Neural crest cell (in vitro differentiated cells): ENCODE measurements at regions not wholly inside any gene's neighbourhood (a gene's known extent, or its start where the extent isn't known, plus 50 kb on each side); places are given as distances from the start of the nearest gene placed in this dataset.
A peak's percentile ranks its signal among the peaks of the same experiment; 100 is the strongest.

Experiments used
- DNase-seq: peaks from one replicate; pipeline ENCODE4 v3.0.0; 2021; ENCODE audit warnings: low read depth, mixed read lengths, low spot score
- H3K27ac Mint-ChIP-seq: one replicate; pipeline ENCODE4 v1.8.0; 2021; ENCODE audit warnings: mild to moderate bottlenecking, mixed read lengths; ENCODE audit not compliant: unreplicated experiment
- H3K27me3 Mint-ChIP-seq: 2 replicates; pipeline ENCODE4 v1.8.0; 2021; ENCODE audit warnings: low read depth, mild to moderate bottlenecking, mixed read lengths
- H3K36me3 Mint-ChIP-seq: 2 replicates; pipeline ENCODE4 v1.8.0; 2021; ENCODE audit warnings: low read depth, mild to moderate bottlenecking, mixed read lengths
- H3K4me1 Mint-ChIP-seq: 2 replicates; pipeline ENCODE4 v1.8.0; 2021; ENCODE audit warnings: mixed read lengths
- H3K4me3 Mint-ChIP-seq: one replicate; pipeline ENCODE4 v1.8.0; 2021; ENCODE audit warnings: mild to moderate bottlenecking, mixed read lengths
- H3K9me3 Mint-ChIP-seq: 2 replicates; pipeline ENCODE4 v1.8.0; 2021; ENCODE audit warnings: mixed read lengths
- CTCF ChIP-seq: fragments of 200-600 bp; sonication (generic); conservative IDR thresholded peaks from 2 replicates; pipeline ENCODE4 v1.5.0; 2021; ENCODE audit warnings: antibody characterized with exemption, mild to moderate bottlenecking

DNA sequence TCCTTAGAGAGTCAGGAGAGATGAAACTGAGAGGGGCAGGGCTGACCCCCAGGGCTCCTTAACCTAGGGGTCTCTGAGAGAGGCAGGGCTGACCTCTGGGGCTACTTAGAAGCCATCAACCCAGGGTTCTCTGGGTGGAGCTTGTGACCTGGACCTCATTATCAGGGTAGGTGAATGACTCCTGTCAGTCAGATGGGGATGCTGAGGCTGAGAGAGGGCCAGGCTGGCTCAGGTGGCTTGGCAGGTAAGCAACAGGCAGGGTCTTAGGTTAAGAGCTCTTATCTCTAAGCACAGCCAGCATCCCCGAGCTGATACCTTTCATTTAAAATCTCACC, 160.9 kb downstream of the PTPRU start:
- no peak for TF ChIP-seq CTCF
- Mint-ChIP-seq H3K36me3 (no peaks in the 10 kb centered on the region), H3K27ac (no peak overlapping the region), H3K4me3 (no peak overlapping the region), H3K9me3 (peaks cover 3% of the 10 kb centered on the region), H3K27me3 (peaks cover 10% of the 10 kb centered on the region), H3K4me1 (peaks cover 9% of the 10 kb centered on the region)
- DNase-seq, result no peak

GRCh38 chr1:29396438-29397255, 160.3 kb downstream of the PTPRU start:
- H3K9me3 Mint-ChIP-seq, result peaks cover 3% of the 10 kb centered on the region
- H3K27ac Mint-ChIP-seq, result no peak overlapping the region
- H3K36me3 Mint-ChIP-seq, result no peaks in the 10 kb centered on the region
- peak; percentile 26 for TF ChIP-seq CTCF
- no peak overlapping the region for H3K4me3 Mint-ChIP-seq
- peaks cover 9% of the 10 kb centered on the region for H3K27me3 Mint-ChIP-seq
- no peak for DNase-seq
- peaks cover 9% of the 10 kb centered on the region for H3K4me1 Mint-ChIP-seq

- H3K27ac Mint-ChIP-seq, result no peak overlapping the region
- H3K9me3 Mint-ChIP-seq, result peaks cover 3% of the 10 kb centered on the region
- no peaks in the 10 kb centered on the region for H3K36me3 Mint-ChIP-seq
- H3K27me3 Mint-ChIP-seq, result peaks cover 4% of the 10 kb centered on the region
- no peak overlapping the region for H3K4me3 Mint-ChIP-seq
- peaks cover 9% of the 10 kb centered on the region for H3K4me1 Mint-ChIP-seq
- DNase-seq, result no peak
- no peak for TF ChIP-seq CTCF
These were observed 159.6 kb downstream of the PTPRU start for GRCh38 chr1:29395736-29396437.

- DNase-seq, result no peak
- Mint-ChIP-seq H3K4me1 (peaks cover 9% of the 10 kb centered on the region), H3K27ac (no peak overlapping the region), H3K27me3 (peaks cover 4% of the 10 kb centered on the region), H3K9me3 (peaks cover 2% of the 10 kb centered on the region), H3K36me3 (no peaks in the 10 kb centered on the region), H3K4me3 (no peak overlapping the region)
- TF ChIP-seq CTCF, result no peak
These were observed 158.4 kb downstream of the PTPRU start for GRCh38 chr1:29394521-29395225.

- peaks cover 9% of the 10 kb centered on the region for H3K4me1 Mint-ChIP-seq
- no peak overlapping the region for H3K4me3 Mint-ChIP-seq
- no peaks in the 10 kb centered on the region for H3K36me3 Mint-ChIP-seq
- H3K9me3 Mint-ChIP-seq, result no peaks in the 10 kb centered on the region
- TF ChIP-seq CTCF, result no peak
- H3K27ac Mint-ChIP-seq, result no peak overlapping the region
- peaks cover 4% of the 10 kb centered on the region for H3K27me3 Mint-ChIP-seq
- DNase-seq, result no peak
These were observed 157.1 kb downstream of the PTPRU start for GRCh38 chr1:29393451-29393826.
